GM10266 (cell line): ENCODE measurements at regions not wholly inside any gene's neighbourhood (a gene's known extent, or its start where the extent isn't known, plus 50 kb on each side); places are given as distances from the start of the nearest gene placed in this dataset.

Experiments used
- DNase-seq: peaks from one replicate; pipeline ENCODE4 v3.0.0; 2012; ENCODE audit errors: extremely low spot score
- TF ChIP-seq, protein P1 (sequence below): IDR thresholded peaks from 2 replicates; pipeline ENCODE4 v1.5.1; 2012; ENCODE audit warnings: mild to moderate bottlenecking, low read depth; ENCODE audit not compliant: control insufficient read depth, insufficient read depth; ENCODE audit errors: missing control alignments

DNA sequence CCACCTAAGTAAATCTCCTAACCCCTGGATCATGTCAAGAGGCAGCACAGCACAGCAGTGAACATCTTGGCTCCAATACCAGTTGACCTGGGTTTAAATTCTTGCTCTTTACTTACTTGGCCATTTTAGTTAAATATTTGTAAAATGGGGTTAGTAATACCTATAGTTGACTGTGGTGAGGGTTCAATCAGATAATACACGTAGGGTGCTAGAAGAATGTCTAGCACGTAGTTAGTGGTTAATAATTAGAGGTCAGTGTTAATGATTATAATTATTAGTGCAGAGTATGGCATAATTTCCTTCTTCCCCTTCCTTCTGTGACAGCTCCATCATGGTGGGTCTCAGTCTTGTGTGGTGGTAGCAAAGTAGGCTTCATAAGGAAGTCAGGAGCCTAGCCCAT, 520.8 kb downstream of the INSC start:
- TF ChIP-seq, protein P1, sequence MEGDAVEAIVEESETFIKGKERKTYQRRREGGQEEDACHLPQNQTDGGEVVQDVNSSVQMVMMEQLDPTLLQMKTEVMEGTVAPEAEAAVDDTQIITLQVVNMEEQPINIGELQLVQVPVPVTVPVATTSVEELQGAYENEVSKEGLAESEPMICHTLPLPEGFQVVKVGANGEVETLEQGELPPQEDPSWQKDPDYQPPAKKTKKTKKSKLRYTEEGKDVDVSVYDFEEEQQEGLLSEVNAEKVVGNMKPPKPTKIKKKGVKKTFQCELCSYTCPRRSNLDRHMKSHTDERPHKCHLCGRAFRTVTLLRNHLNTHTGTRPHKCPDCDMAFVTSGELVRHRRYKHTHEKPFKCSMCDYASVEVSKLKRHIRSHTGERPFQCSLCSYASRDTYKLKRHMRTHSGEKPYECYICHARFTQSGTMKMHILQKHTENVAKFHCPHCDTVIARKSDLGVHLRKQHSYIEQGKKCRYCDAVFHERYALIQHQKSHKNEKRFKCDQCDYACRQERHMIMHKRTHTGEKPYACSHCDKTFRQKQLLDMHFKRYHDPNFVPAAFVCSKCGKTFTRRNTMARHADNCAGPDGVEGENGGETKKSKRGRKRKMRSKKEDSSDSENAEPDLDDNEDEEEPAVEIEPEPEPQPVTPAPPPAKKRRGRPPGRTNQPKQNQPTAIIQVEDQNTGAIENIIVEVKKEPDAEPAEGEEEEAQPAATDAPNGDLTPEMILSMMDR, result no peak

GRCh38 chr11:15636521-15637089, 521.9 kb downstream of the INSC start:
- DNase-seq, result no peak
- TF ChIP-seq, protein P1, result no peak

More for the DNA sequence above, 520.8 kb downstream of the INSC start:
- DNase-seq, result no peak

DNA sequence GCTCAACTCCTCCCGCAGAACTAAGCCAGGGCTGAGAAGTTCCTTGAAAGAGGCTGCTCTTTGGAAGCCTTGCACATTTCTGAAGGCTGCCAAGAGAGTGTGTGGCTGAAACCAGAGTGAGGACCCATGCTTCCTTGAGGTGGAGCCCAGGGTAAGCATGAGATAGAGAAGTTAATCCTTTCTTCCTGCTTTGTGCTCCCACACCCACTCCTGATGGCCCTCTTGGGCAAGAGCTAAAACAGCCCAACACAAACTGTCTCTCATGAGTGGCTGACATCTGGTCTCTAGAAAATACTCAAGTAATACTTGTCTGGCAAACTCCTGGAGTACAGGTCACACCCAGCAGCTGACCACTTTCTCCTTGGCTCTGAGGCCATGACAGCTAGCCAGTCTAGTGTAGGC, 523.7 kb downstream of the INSC start:
- DNase-seq, result no peak
- TF ChIP-seq, protein P1, result no peak

DNA sequence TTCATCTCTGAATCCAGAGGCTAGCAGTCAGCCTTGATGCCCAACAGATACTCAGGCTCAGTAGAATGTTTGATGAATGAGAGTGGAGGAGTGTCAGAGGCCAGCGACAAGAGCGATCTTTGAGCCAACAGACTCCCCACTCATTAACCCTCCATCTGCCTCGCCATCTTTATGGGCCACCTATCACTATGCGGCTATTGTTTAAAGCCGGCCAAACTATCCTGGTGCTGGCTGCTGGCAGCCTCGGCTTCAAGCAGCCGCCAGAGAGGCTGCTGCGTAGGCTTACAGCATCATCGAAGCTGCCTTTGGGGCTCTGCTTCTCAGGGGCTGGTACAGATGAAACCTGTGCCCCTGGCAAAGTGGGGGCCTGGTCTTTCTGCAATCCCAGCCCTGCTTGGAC, 525.6 kb downstream of the INSC start:
- TF ChIP-seq, protein P1, result no peak
- DNase-seq, result no peak

- TF ChIP-seq, protein P1, result no peak
- DNase-seq, result no peak
Measured at GRCh38 chr11:15641271-15642045, 526.7 kb downstream of the INSC start.

DNA sequence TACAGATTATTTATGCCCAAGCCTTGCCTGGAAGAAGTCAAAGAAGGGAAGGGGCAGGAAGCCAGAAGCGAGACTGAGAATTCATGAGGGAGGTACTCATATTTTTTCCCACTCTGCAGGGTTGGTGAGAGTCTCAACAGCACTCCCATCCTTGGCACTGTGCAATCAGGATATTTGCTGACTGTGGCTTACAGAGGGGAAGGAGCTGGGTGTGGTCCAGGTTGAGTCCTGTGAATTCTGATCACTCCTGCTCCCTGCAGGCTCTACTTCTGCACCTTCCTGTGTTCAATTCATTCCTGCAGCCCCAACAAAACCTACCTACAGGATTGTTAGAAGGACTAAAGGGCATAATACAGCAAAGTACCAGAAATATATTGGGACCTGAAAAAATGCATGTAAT, 530.5 kb downstream of the INSC start:
- no peak for DNase-seq
- TF ChIP-seq, protein P1, result no peak
